H9 (cell line): ENCODE measurements at regions not wholly inside any gene's neighbourhood (a gene's known extent, or its start where the extent isn't known, plus 50 kb on each side); places are given as distances from the start of the nearest gene placed in this dataset.
A peak's percentile ranks its signal among the peaks of the same experiment; 100 is the strongest.

Experiments
- DNase-seq: peaks from one replicate; pipeline ENCODE4 v3.0.0-alpha.2; 2017
- H2AFZ ChIP-seq: one replicate; pipeline ENCODE4 v1.6.1; 2013; ENCODE audit warnings: mild to moderate bottlenecking, low read length, control low read depth, moderate library complexity
- H2AK5ac ChIP-seq: 2 replicates; pipeline ENCODE4 v1.6.1; 2013; ENCODE audit warnings: low read length, control low read depth, mixed read lengths; ENCODE audit not compliant: insufficient read length
- H2BK120ac ChIP-seq: one replicate; pipeline ENCODE4 v1.6.1; 2013; ENCODE audit warnings: low read depth, mild to moderate bottlenecking, low read length, control low read depth, inconsistent platforms; ENCODE audit not compliant: poor library complexity, severe bottlenecking
- H2BK12ac ChIP-seq: 2 replicates; pipeline ENCODE4 v1.6.1; 2013; ENCODE audit warnings: low read length, control low read depth, mixed read lengths, low read depth; ENCODE audit not compliant: insufficient read length
- H2BK15ac ChIP-seq: 2 replicates; pipeline ENCODE4 v1.6.1; 2013; ENCODE audit warnings: low read depth, low read length, control low read depth
- H2BK20ac ChIP-seq: one replicate; pipeline ENCODE4 v1.6.1; 2013; ENCODE audit warnings: low read depth, mild to moderate bottlenecking, low read length, control low read depth, inconsistent platforms; ENCODE audit not compliant: poor library complexity, severe bottlenecking
- H2BK5ac ChIP-seq: 2 replicates; pipeline ENCODE4 v1.6.1; 2013; ENCODE audit warnings: low read length, control low read depth, mixed read lengths; ENCODE audit not compliant: insufficient read length
- H3K14ac ChIP-seq: 2 replicates; pipeline ENCODE4 v1.6.1; 2013; ENCODE audit warnings: low read length, control low read depth; ENCODE audit not compliant: insufficient read depth
- H3K18ac ChIP-seq: 2 replicates; pipeline ENCODE4 v1.6.1; 2013; ENCODE audit warnings: low read depth, mild to moderate bottlenecking, mixed read lengths, low read length, control low read depth; ENCODE audit not compliant: insufficient read length
- H3K23ac ChIP-seq: 2 replicates; pipeline ENCODE4 v1.6.1; 2013; ENCODE audit warnings: low read length, control low read depth, mixed read lengths, low read depth; ENCODE audit not compliant: insufficient read length
- H3K23me2 ChIP-seq: 2 replicates; pipeline ENCODE4 v1.6.1; 2013; ENCODE audit warnings: low read depth, mild to moderate bottlenecking, mixed read lengths, low read length, control low read depth; ENCODE audit not compliant: insufficient read length, poor library complexity, severe bottlenecking
- H3K27ac ChIP-seq: 2 replicates; pipeline ENCODE4 v1.5.1; 2013; ENCODE audit warnings: low read length, control low read depth, mixed read lengths, low read depth; ENCODE audit not compliant: insufficient read length
- H3K27me3 ChIP-seq: 2 replicates; pipeline ENCODE4 v1.6.1; 2013; ENCODE audit warnings: low read length, control low read depth, inconsistent platforms; ENCODE audit not compliant: insufficient read depth
- H3K4ac ChIP-seq: 2 replicates; pipeline ENCODE4 v1.6.1; 2013; ENCODE audit warnings: low read depth, mild to moderate bottlenecking, control low read depth, inconsistent platforms, low read length, moderate library complexity
- H3K4me1 ChIP-seq: 2 replicates; pipeline ENCODE4 v1.6.1; 2013; ENCODE audit warnings: low read length, control low read depth, inconsistent platforms; ENCODE audit not compliant: insufficient read depth
- H3K4me2 ChIP-seq: 2 replicates; pipeline ENCODE4 v1.6.1; 2013; ENCODE audit warnings: low read length, control low read depth, mixed read lengths; ENCODE audit not compliant: insufficient read length, insufficient read depth
- H3K56ac ChIP-seq: 2 replicates; pipeline ENCODE4 v1.6.1; 2013; ENCODE audit warnings: low read depth, mild to moderate bottlenecking, mixed read lengths, low read length, control low read depth; ENCODE audit not compliant: insufficient read length
- H3K79me1 ChIP-seq: 2 replicates; pipeline ENCODE4 v1.6.1; 2013; ENCODE audit warnings: low read depth, mild to moderate bottlenecking, moderate library complexity, low read length, control low read depth, inconsistent platforms; ENCODE audit not compliant: insufficient read depth, poor library complexity, severe bottlenecking
- H3K79me2 ChIP-seq: 2 replicates; pipeline ENCODE4 v1.6.1; 2013; ENCODE audit warnings: low read length, control low read depth, inconsistent platforms; ENCODE audit not compliant: insufficient read depth
- H3K9ac ChIP-seq: 2 replicates; pipeline ENCODE4 v1.6.1; 2013; ENCODE audit warnings: low read length, control low read depth, mixed read lengths; ENCODE audit not compliant: insufficient read length; ENCODE audit errors: extremely low read depth
- H3K9me3 ChIP-seq: one replicate; pipeline ENCODE4 v1.6.1; 2013; ENCODE audit warnings: low read depth, low read length, inconsistent platforms; ENCODE audit not compliant: control insufficient read depth
- H3T11ph ChIP-seq: one replicate; pipeline ENCODE4 v1.6.1; 2013; ENCODE audit warnings: mild to moderate bottlenecking, low read length, control low read depth, inconsistent platforms
- H4K20me1 ChIP-seq: one replicate; pipeline ENCODE4 v1.6.1; 2013; ENCODE audit not compliant: control insufficient read depth, insufficient read length, insufficient read depth
- H4K5ac ChIP-seq: 2 replicates; pipeline ENCODE4 v1.6.1; 2013; ENCODE audit warnings: low read depth, mild to moderate bottlenecking, mixed read lengths, low read length, control low read depth; ENCODE audit not compliant: insufficient read length
- H4K8ac ChIP-seq: replicated peaks from 2 replicates; pipeline ENCODE4 v1.6.1; 2013; ENCODE audit warnings: low read length, control low read depth, mixed read lengths, low read depth; ENCODE audit not compliant: insufficient read length
- H4K91ac ChIP-seq: 2 replicates; pipeline ENCODE4 v1.6.1; 2013; ENCODE audit warnings: low read depth, mild to moderate bottlenecking, moderate library complexity, mixed read lengths, low read length, control low read depth; ENCODE audit not compliant: insufficient read length
- H3K27ac Mint-ChIP-seq, 3 experiments: 2 replicates in 2 of 3; 3 replicates in 1 of 3; pipeline ENCODE4 v1.8.0; 2020 to 2021; ENCODE audit warnings: mixed read lengths in 3 of 3, mild to moderate bottlenecking in 1 of 3, moderate library complexity in 1 of 3
- H3K27me3 Mint-ChIP-seq: 2 replicates; pipeline ENCODE4 v1.8.0; 2021; ENCODE audit warnings: low read depth, mild to moderate bottlenecking, moderate library complexity, mixed read lengths
- H3K36me3 Mint-ChIP-seq, 3 experiments: 2 replicates in 2 of 3; 3 replicates in 1 of 3; pipeline ENCODE4 v1.8.0; 2020 to 2021; ENCODE audit warnings: low read depth in 3 of 3, mixed read lengths in 3 of 3; ENCODE audit not compliant: insufficient read depth in 1 of 3
- H3K4me1 Mint-ChIP-seq, 2 experiments: 2 replicates each; pipeline ENCODE4 v1.8.0; 2020; ENCODE audit warnings: mixed read lengths in 2 of 2
- H3K4me3 Mint-ChIP-seq, 2 experiments: 2 replicates in 1 of 2; 3 replicates in 1 of 2; pipeline ENCODE4 v1.8.0; 2020 to 2021; ENCODE audit warnings: mild to moderate bottlenecking in 2 of 2, mixed read lengths in 2 of 2, moderate library complexity in 1 of 2
- H3K9me3 Mint-ChIP-seq, 2 experiments: 2 replicates in 1 of 2; 3 replicates in 1 of 2; pipeline ENCODE4 v1.8.0; 2020; ENCODE audit warnings: mild to moderate bottlenecking in 2 of 2, mixed read lengths in 2 of 2, moderate library complexity in 1 of 2
- WGBS: extraction: QIAGEN DNeasy Blood & Tissue Kit; methylation state at CpG from one replicate; pipeline ENCODE4 v1.1.7; 2013; ENCODE audit warnings: missing lambda C conversion rate, low lambda C conversion rate, mixed read lengths; ENCODE audit not compliant: insufficient read length; ENCODE audit errors: extremely low coverage; 5-methylcytosine and 5-hydroxymethylcytosine counted together
- TF ChIP-seq, protein P1 (sequence below): fragments of 200-600 bp; sonication (generic); conservative IDR thresholded peaks from 3 replicates; pipeline ENCODE4 v1.8.0; 2021; ENCODE audit warnings: antibody characterized with exemption, mild to moderate bottlenecking

DNA sequence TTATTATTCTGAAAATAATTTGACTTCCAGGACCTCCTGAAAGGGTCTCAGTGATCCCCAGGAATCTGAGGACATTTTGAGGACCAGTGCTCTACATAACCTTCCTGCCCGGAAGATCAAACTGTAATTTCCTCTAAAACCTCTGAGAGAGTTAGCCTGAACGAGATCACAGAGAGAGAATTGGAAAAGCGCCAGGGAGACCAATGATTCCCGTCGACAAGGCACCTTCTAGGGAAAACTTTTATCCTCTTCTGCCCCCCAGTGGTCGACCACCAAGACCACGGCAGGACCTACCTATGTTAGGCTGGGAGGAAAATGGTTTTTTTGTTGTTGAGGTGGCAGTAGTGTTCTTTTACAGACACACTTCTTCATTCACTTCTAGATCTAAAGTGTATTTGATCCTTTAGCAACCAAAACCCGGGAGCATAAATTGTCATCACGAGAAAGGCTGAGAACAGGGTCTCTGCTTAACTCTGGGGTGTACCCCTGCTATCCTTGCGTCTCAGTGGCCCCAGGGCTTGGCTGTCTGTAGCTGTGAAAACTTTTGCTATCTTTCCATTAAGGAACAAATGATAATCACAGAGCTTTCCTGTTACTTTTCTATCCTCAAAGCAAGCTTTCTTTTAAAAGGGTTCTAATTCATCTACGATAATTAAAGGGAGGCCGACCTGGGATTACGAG, 62.9 kb upstream of the NID2 start:
- H3K23me2 ChIP-seq = no peaks in the 10 kb centered on the region
- no peak overlapping the region for H3T11ph ChIP-seq
- no peak overlapping the region for H3K4me2 ChIP-seq
- no peak overlapping the region for H4K91ac ChIP-seq
- H3K14ac ChIP-seq = no peak overlapping the region
- TF ChIP-seq, protein P1, sequence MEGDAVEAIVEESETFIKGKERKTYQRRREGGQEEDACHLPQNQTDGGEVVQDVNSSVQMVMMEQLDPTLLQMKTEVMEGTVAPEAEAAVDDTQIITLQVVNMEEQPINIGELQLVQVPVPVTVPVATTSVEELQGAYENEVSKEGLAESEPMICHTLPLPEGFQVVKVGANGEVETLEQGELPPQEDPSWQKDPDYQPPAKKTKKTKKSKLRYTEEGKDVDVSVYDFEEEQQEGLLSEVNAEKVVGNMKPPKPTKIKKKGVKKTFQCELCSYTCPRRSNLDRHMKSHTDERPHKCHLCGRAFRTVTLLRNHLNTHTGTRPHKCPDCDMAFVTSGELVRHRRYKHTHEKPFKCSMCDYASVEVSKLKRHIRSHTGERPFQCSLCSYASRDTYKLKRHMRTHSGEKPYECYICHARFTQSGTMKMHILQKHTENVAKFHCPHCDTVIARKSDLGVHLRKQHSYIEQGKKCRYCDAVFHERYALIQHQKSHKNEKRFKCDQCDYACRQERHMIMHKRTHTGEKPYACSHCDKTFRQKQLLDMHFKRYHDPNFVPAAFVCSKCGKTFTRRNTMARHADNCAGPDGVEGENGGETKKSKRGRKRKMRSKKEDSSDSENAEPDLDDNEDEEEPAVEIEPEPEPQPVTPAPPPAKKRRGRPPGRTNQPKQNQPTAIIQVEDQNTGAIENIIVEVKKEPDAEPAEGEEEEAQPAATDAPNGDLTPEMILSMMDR = peak; percentile 87
- H2AK5ac ChIP-seq = no peak overlapping the region
- H3K9ac ChIP-seq = no peak overlapping the region
- no CpG with 5 or more reads among the region's 13 CpGs for WGBS
- Mint-ChIP-seq H3K4me1 (peaks cover 12% of the 10 kb centered on the region in 2 experiments; a peak in 3 of 4 replicates), H3K4me3 (no peak overlapping the region), H3K27ac (peak overlapping the region in 1 of 3 experiments; percentile 37; a peak in 2 of 7 replicates), H3K27me3 (no peaks in the 10 kb centered on the region), H3K36me3 (peaks cover 5 to 21% (median 21%) of the 10 kb centered on the region in 3 experiments), H3K9me3 (peaks cover 24 to 29% of the 10 kb centered on the region in 2 experiments)
- peak overlapping the region; percentile 70 for H2AFZ ChIP-seq
- peak; percentile 86 for DNase-seq
- no peaks in the 10 kb centered on the region for H3K27me3 ChIP-seq
- no peak overlapping the region for H2BK20ac ChIP-seq
- H3K4ac ChIP-seq = no peak overlapping the region
- no peak overlapping the region for H3K56ac ChIP-seq
- no peak overlapping the region for H2BK12ac ChIP-seq
- H2BK120ac ChIP-seq = no peak overlapping the region
- H4K5ac ChIP-seq = no peak overlapping the region
- H3K9me3 ChIP-seq = no peaks in the 10 kb centered on the region
- no peak overlapping the region for H3K23ac ChIP-seq
- no peak overlapping the region for H3K18ac ChIP-seq
- no peaks in the 10 kb centered on the region for H3K79me1 ChIP-seq
- H4K8ac ChIP-seq = no peak overlapping the region
- no peaks in the 10 kb centered on the region; the same call in 1 of the 2 replicates for H3K4me1 ChIP-seq
- H2BK5ac ChIP-seq = no peak overlapping the region
- no peaks in the 10 kb centered on the region for H3K79me2 ChIP-seq
- H3K27ac ChIP-seq = no peak overlapping the region
- H2BK15ac ChIP-seq = no peak overlapping the region
- no peaks in the 10 kb centered on the region for H4K20me1 ChIP-seq
